COLO829 (cell line): ENCODE measurements at regions not wholly inside any gene's neighbourhood (a gene's known extent, or its start where the extent isn't known, plus 50 kb on each side); places are given as distances from the start of the nearest gene placed in this dataset.
"Not testable (repeated sequence)": the region's sequence is repeated elsewhere in the genome, so short reads cannot be mapped to it uniquely, and the experiment has no call there.

ENCODE experiments used
- DNase-seq: peaks from one replicate; pipeline ENCODE4 v3.0.0; 2012; ENCODE audit warnings: low spot score

DNA sequence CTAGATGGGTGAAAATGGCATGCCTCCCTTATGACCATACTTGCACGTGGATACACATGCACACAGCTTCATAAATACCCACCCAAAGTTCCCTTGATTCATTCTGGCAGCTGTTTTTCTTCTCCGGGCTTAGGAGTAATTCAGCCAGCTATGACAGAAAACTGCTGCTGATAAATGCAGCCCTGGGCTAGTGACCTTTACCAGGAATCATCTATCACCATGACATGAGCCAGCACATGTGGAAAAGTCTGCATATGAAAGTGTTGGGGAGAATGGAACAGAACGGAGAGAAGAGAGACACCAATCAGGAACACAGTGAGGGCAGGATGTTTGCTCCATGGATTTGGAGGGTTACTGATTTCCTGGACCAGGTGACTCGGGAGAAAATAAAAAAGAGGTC lies 706.3 kb downstream of the PDCD6IP start:
- DNase-seq, result no peak

DNA sequence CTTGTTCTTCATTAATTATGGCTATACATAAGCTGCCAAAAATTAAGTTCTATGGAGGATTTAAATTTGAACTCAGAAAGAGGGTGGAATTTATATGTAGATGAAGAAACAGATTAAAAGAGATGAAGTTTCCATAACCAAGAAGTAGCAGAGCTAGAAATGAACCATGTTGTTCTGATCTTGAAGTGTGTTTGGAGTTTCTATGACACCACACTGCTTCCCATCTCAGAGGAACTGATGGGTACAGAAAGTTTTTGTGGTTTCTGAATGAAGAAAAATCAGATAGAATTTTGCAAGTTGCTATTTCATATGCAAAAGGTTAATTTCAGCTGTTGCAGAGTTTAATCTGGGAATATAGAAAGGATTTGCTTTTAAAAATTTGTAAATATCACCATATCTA lies 710.3 kb downstream of the PDCD6IP start:
- DNase-seq, result no peak

- DNase-seq, result no peak
Measured at GRCh38 chr3:34511891-34512290, 713.5 kb downstream of the PDCD6IP start.

GRCh38 chr3:34519008-34519407 lies 720.6 kb downstream of the PDCD6IP start:
- not testable (repeated sequence) for DNase-seq

GRCh38 chr3:34531156-34531555 lies 732.7 kb downstream of the PDCD6IP start:
- no peak for DNase-seq

DNA sequence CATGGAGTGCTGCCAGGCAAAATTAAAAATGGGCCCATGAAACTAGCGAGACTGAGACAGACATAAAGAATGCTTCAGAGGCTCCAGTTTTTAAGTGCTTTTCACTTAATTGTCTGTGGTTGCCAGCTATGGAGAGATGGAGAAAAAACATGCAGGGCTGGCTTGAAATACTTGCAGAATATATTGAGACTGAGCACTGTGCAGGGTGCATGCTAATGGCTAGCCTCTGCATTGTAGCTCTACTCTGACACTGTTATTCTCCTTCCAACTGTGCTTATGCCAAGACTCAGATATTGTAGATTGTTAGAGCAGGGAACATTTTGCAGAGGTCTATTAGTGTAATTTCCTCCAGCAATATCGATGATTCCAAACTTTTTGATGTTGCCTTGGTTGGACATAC lies 735.0 kb downstream of the PDCD6IP start:
- no peak for DNase-seq

- no peak for DNase-seq
Measured at GRCh38 chr3:34534013-34534412, 735.6 kb downstream of the PDCD6IP start.

DNA sequence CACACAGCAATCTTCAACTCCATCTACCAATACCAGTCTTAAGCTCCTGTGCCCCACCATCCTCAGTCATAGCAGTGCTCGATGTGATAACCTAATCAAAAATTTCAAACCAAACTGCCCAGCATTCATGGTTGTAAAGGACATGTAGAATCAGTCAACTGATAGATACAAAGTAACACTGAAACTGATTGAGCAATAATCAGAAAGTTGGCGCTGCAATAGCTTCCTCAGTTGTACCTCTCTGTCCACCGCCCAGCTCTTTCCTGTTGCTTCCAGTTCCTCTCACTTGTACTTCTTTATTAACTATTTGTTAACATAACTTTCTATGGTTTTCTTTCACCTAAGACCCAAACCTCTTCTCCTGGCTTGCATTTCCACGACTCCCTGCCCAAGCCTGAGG lies 745.7 kb downstream of the PDCD6IP start:
- no peak for DNase-seq

- DNase-seq, result no peak
Measured at GRCh38 chr3:34547297-34547920, 749.0 kb downstream of the PDCD6IP start.

DNA sequence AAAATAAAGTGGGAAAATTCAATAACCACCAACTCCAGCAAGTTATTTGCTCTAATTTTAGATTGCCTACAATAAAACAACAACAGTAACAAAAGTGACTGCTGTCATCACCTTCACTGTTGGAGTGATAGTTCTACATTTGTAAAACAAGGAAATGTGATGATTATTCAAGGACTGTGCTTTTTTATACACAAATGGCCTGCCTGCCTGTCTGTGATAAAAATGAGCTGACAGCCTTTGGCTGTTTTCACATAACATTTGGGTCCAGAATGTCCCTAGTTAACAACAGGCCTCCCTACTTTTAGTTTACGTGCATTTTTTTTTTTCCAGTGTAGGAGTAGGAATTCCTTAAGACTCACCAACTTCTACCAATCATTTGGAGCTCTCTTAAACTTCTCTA lies 768.8 kb downstream of the PDCD6IP start:
- DNase-seq, result no peak

GRCh38 chr3:34568766-34569165 lies 770.3 kb downstream of the PDCD6IP start:
- DNase-seq, result no peak

DNA sequence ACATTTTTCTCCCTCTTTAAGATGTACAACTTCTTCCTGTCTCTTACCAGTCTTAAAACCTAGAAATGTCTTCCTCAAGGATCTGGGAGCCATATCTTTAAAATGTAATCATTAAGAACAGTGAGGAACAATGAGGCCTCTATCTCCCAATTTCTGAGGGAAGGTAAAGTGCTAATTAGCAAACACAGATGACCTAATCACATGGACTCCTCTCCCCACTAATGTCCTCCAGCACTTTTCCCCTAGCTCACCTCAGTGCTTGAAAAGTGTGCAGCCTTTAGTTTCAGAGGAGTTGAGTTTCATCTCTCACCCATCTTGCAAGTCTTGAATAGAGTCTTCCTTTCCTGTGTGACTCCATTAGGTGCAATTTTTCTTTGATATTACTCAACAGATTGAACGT lies 771.0 kb downstream of the PDCD6IP start:
- no peak for DNase-seq

GRCh38 chr3:34570916-34571705 lies 772.7 kb downstream of the PDCD6IP start:
- DNase-seq, result no peak

DNA sequence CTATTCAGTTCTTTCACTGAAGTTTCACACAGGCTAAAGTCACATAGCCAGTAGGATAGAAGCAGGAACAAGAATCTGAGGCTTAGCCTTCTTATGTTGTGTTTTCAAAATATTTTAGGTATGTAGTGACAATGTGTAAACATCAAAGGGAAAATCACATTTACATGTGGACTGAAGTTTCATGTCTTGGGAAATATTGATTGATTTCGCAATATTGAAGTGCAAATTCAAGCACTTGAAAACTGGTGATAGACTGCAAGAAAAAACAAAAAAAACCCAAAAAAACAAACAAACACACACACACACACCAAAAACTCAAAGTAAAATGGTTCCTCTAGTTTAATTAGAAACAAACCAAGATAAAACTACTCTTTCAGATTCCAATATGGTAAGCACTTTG lies 773.3 kb downstream of the PDCD6IP start:
- no peak for DNase-seq

GRCh38 chr3:34575776-34576175 lies 777.3 kb downstream of the PDCD6IP start:
- no peak for DNase-seq

DNA sequence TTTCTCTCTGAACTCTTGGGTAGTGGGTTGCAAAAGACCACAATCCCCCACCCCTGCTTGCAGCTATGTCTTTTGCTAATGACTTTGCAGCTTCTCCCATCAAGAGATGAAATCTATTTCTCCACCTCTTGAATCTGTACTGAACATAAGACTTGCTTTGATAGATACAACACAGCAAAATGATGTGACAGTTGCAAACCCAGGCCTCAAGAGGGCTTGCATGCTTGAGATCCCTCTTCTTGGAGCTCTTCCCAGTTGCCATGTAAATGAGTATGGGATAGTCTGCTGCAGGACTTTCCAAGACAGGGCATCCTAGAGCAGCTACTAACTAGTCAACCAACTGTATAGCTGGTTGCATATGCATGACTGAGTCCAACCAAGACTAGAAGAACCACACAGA lies 783.6 kb downstream of the PDCD6IP start:
- DNase-seq, result no peak

GRCh38 chr3:34583451-34583850 lies 785.0 kb downstream of the PDCD6IP start:
- DNase-seq, result no peak

DNA sequence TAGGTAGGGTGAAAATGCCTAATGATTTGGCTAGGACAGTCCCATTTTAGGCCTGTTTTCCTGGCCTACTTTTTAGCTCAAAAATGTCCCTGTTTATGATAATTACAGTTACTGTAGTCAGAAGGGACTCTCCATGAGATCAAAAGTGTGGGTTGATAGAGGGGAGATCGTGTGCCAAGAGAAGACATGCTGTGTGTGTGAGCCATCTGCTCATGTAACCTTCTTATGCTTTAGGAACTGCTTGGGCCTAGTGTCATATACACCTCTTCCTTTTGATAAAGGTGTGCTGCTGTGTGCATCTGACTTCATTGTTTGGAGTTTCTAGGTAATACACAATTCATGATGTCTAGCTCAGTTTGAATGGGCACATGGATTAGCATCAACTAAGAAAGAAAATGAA lies 786.5 kb downstream of the PDCD6IP start:
- no peak for DNase-seq

GRCh38 chr3:34599595-34599994 lies 801.2 kb downstream of the PDCD6IP start:
- DNase-seq, result no peak

DNA sequence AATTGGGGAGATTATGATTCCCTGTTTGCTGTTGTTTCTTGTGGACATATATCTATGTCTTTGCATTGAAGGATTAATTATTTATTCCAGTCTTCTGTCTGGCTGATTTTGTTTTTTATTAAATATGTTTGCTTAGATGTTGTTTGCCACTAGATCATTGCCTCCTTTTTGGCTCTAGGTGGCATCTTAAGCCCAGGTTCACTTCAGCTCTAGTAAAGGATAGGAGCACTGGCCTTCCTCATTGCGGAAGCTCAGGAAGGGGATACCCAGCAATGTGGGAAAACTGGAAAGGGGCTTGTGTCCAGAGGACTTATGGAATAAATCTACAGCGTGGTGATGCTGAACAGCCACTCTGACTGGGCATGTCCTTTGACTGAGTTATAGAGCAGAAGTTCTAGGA lies 821.6 kb downstream of the PDCD6IP start:
- DNase-seq, result no peak

DNA sequence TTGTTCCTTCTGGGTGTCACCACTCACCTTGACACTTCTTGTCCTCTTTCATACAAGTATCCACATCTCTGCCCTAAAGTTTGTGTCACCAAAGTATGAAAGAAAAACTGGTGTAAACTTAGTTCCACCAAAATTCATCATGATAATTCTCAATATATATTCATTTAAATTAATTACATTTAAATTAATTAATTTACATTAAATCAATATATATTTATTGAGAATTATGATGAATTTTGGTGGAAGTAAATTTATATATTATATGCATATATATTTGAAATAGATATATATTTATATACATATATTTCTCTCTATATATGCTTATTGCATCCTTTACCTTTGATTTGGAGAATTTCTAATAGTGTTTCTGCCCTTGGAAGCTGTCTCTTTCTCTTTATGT lies 828.3 kb downstream of the PDCD6IP start:
- DNase-seq, result no peak

GRCh38 chr3:34634939-34635338 lies 836.5 kb downstream of the PDCD6IP start:
- DNase-seq, result no peak

DNA sequence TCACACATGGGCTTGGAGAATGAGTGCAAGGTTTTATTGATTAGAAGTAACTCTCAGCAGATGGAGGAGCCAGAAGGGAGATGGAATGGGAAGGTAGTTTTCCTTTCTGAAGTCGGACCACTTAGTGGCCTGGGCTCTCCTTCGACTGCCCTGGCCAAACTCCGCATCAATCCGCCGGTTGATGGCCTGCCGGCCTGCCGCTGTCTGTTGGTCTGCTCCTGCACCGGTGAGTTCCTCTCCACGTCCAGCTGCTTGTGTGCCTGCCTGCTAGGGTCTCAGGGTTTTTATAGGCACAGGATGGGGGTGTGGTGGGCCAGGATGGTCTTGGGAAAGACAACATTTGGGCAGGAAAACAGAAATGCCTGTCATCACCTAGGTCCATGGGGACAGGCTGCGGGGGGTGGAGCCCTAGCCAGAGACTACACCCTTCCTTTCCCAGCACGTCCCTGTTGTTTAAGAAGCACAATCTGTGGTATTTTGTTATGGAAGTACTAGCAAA lies 837.0 kb downstream of the PDCD6IP start:
- no peak for DNase-seq
